Uterus (tissue), 2 donors: ENCODE measurements at regions not wholly inside any gene's neighbourhood (a gene's known extent, or its start where the extent isn't known, plus 50 kb on each side); places are given as distances from the start of the nearest gene placed in this dataset.

Experiments
- POLR2A ChIP-seq, 2 donors: fragments of 450-650 bp; IDR thresholded peaks; one replicate each; pipeline ENCODE4 v1.6.1; 2016; ENCODE audit warnings: antibody characterized with exemption in 2 of 2, mild to moderate bottlenecking in 1 of 2, moderate library complexity in 1 of 2
- TF ChIP-seq, protein P1 (sequence below), 4 experiments: fragments of 200-600 bp in 2 of 4; fragments of 450-650 bp in 2 of 4; sonication (generic) in 2 of 4; IDR thresholded peaks; one replicate each; pipeline ENCODE4 v1.5.1; 2016 to 2019; ENCODE audit warnings: antibody characterized with exemption in 4 of 4, mild to moderate bottlenecking in 2 of 4, moderate library complexity in 1 of 4

DNA sequence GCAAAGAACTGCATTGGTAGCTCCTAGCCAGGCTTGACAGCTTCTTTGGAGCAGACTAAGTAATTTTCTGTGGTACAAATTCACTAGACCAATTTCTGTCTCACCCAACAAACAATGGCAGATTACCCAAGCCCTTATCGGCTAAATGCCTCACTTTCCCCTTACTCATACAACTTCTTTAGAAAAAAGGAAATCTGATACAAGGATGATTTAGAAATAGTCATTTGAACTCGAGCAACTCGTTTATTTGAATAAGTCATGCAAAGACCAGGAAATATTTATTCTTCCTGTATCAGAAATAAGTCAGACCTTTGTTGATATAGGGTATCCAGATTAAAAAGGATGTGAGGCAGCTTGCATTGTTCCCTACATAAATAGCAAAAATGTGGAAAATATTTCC, 170.4 kb upstream of the CDH6 start:
- TF ChIP-seq, protein P1, sequence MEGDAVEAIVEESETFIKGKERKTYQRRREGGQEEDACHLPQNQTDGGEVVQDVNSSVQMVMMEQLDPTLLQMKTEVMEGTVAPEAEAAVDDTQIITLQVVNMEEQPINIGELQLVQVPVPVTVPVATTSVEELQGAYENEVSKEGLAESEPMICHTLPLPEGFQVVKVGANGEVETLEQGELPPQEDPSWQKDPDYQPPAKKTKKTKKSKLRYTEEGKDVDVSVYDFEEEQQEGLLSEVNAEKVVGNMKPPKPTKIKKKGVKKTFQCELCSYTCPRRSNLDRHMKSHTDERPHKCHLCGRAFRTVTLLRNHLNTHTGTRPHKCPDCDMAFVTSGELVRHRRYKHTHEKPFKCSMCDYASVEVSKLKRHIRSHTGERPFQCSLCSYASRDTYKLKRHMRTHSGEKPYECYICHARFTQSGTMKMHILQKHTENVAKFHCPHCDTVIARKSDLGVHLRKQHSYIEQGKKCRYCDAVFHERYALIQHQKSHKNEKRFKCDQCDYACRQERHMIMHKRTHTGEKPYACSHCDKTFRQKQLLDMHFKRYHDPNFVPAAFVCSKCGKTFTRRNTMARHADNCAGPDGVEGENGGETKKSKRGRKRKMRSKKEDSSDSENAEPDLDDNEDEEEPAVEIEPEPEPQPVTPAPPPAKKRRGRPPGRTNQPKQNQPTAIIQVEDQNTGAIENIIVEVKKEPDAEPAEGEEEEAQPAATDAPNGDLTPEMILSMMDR (IDR thresholded peaks at IDR 0.05): no peak
- TF ChIP-seq POLR2A (IDR thresholded peaks at IDR 0.05): no peak
